ENCODE measurements at regions not wholly inside any gene's neighbourhood (a gene's known extent, or its start where the extent isn't known, plus 50 kb on each side); places are given as distances from the start of the nearest gene placed in this dataset.

- TF ChIP-seq, protein P1, sequence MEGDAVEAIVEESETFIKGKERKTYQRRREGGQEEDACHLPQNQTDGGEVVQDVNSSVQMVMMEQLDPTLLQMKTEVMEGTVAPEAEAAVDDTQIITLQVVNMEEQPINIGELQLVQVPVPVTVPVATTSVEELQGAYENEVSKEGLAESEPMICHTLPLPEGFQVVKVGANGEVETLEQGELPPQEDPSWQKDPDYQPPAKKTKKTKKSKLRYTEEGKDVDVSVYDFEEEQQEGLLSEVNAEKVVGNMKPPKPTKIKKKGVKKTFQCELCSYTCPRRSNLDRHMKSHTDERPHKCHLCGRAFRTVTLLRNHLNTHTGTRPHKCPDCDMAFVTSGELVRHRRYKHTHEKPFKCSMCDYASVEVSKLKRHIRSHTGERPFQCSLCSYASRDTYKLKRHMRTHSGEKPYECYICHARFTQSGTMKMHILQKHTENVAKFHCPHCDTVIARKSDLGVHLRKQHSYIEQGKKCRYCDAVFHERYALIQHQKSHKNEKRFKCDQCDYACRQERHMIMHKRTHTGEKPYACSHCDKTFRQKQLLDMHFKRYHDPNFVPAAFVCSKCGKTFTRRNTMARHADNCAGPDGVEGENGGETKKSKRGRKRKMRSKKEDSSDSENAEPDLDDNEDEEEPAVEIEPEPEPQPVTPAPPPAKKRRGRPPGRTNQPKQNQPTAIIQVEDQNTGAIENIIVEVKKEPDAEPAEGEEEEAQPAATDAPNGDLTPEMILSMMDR (IDR thresholded peaks at IDR 0.05; ENCODE audit: low read depth, low read length): peak; percentile 54
- TF ChIP-seq EZH2phosphoT487 (IDR thresholded peaks at IDR 0.05; ENCODE audit: low read depth): no peak
- H3K27ac ChIP-seq (ENCODE audit: low read length): no peak overlapping the region
- H3K79me2 ChIP-seq (ENCODE audit: low read length): no peaks in the 10 kb centered on the region
- H3K4me2 ChIP-seq (ENCODE audit: low read length): no peak overlapping the region
- H4K20me1 ChIP-seq (ENCODE audit: insufficient read depth, low read length): no peaks in the 10 kb centered on the region
- H2AFZ ChIP-seq (ENCODE audit: low read depth, low read length): no peak overlapping the region
- no peaks in the 10 kb centered on the region for H3K36me3 ChIP-seq (replicated peaks; ENCODE audit: low read depth, low read length)
- no peak overlapping the region for H3K4me3 ChIP-seq (ENCODE audit: low read length)
- no peaks in the 10 kb centered on the region for H3K9me3 ChIP-seq (ENCODE audit: insufficient read depth, low read length)
- H3K27me3 ChIP-seq (ENCODE audit: low read depth, low read length): no peaks in the 10 kb centered on the region
- H3K9ac ChIP-seq (ENCODE audit: low read length): no peak overlapping the region
- H3K4me1 ChIP-seq (ENCODE audit: low read length): peaks cover 15% of the 10 kb centered on the region
These were observed 1212.8 kb downstream of the REEP3 start for GRCh38 chr10:64733980-64734379.

- Histone ChIP-seq H3K9me3 (ENCODE audit: insufficient read depth, low read length) (no peaks in the 10 kb centered on the region), H3K79me2 (ENCODE audit: low read length) (no peaks in the 10 kb centered on the region), H4K20me1 (ENCODE audit: insufficient read depth, low read length) (no peaks in the 10 kb centered on the region), H3K36me3 (replicated peaks; ENCODE audit: low read depth, low read length) (no peaks in the 10 kb centered on the region), H3K27ac (ENCODE audit: low read length) (no peak overlapping the region), H3K4me1 (ENCODE audit: low read length) (no peaks in the 10 kb centered on the region), H2AFZ (ENCODE audit: low read depth, low read length) (no peak overlapping the region), H3K9ac (ENCODE audit: low read length) (no peak overlapping the region), H3K4me2 (ENCODE audit: low read length) (no peak overlapping the region), H3K27me3 (ENCODE audit: low read depth, low read length) (no peaks in the 10 kb centered on the region), H3K4me3 (ENCODE audit: low read length) (no peak overlapping the region)
- TF ChIP-seq, protein P1 (IDR thresholded peaks at IDR 0.05; ENCODE audit: low read depth, low read length): no peak
- no peak for TF ChIP-seq EZH2phosphoT487 (IDR thresholded peaks at IDR 0.05; ENCODE audit: low read depth)
These were observed 1217.3 kb downstream of the REEP3 start for GRCh38 chr10:64738462-64738861.

DNA sequence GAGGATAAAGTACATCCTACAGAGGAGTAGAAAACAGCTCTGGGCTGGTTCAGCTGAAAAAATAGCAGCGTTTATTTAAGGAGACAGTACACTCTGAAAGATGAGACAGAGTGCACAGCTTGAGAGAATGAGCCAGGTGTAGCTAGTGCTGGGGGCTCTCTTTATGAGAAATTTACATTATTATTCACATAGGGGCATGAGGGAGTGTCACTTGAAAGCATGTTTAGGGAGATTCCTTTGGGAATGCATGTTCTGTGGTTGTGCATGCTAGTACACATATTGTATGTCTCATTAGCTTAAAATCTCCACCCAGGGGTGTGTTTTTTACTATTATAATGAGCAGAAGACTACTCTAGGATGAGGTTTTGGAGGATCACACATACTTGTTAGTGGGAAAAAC is 1224.4 kb downstream of the REEP3 start:
- H3K36me3 ChIP-seq (replicated peaks; ENCODE audit: low read depth, low read length): no peaks in the 10 kb centered on the region
- no peak for TF ChIP-seq EZH2phosphoT487 (IDR thresholded peaks at IDR 0.05; ENCODE audit: low read depth)
- TF ChIP-seq, protein P1 (IDR thresholded peaks at IDR 0.05; ENCODE audit: low read depth, low read length): no peak
- no peak overlapping the region for H3K9ac ChIP-seq (ENCODE audit: low read length)
- no peaks in the 10 kb centered on the region for H3K79me2 ChIP-seq (ENCODE audit: low read length)
- no peak overlapping the region for H2AFZ ChIP-seq (ENCODE audit: low read depth, low read length)
- no peak overlapping the region for H3K4me2 ChIP-seq (ENCODE audit: low read length)
- H3K9me3 ChIP-seq (ENCODE audit: insufficient read depth, low read length): no peaks in the 10 kb centered on the region
- H3K4me1 ChIP-seq (ENCODE audit: low read length): no peaks in the 10 kb centered on the region
- no peaks in the 10 kb centered on the region for H4K20me1 ChIP-seq (ENCODE audit: insufficient read depth, low read length)
- no peak overlapping the region for H3K4me3 ChIP-seq (ENCODE audit: low read length)
- no peaks in the 10 kb centered on the region for H3K27me3 ChIP-seq (ENCODE audit: low read depth, low read length)
- H3K27ac ChIP-seq (ENCODE audit: low read length): no peak overlapping the region

GRCh38 chr10:64750672-64751071 is 1229.5 kb downstream of the REEP3 start:
- H3K36me3 ChIP-seq (replicated peaks; ENCODE audit: low read depth, low read length): no peaks in the 10 kb centered on the region
- H3K4me1 ChIP-seq (ENCODE audit: low read length): no peaks in the 10 kb centered on the region
- H3K79me2 ChIP-seq (ENCODE audit: low read length): no peaks in the 10 kb centered on the region
- H3K9me3 ChIP-seq (ENCODE audit: insufficient read depth, low read length): no peaks in the 10 kb centered on the region
- no peak overlapping the region for H3K9ac ChIP-seq (ENCODE audit: low read length)
- H3K4me2 ChIP-seq (ENCODE audit: low read length): no peak overlapping the region
- no peaks in the 10 kb centered on the region for H3K27me3 ChIP-seq (ENCODE audit: low read depth, low read length)
- H3K27ac ChIP-seq (ENCODE audit: low read length): no peak overlapping the region
- no peak overlapping the region for H2AFZ ChIP-seq (ENCODE audit: low read depth, low read length)
- TF ChIP-seq, protein P1 (IDR thresholded peaks at IDR 0.05; ENCODE audit: low read depth, low read length): no peak
- TF ChIP-seq EZH2phosphoT487 (IDR thresholded peaks at IDR 0.05; ENCODE audit: low read depth): no peak
- H4K20me1 ChIP-seq (ENCODE audit: insufficient read depth, low read length): no peaks in the 10 kb centered on the region
- no peak overlapping the region for H3K4me3 ChIP-seq (ENCODE audit: low read length)
